HG02623 (cell line): ENCODE measurements at regions not wholly inside any gene's neighbourhood (a gene's known extent, or its start where the extent isn't known, plus 50 kb on each side); places are given as distances from the start of the nearest gene placed in this dataset.
A peak's percentile ranks its signal among the peaks of the same experiment; 100 is the strongest.
"Not testable (repeated sequence)": the region's sequence is repeated elsewhere in the genome, so short reads cannot be mapped to it uniquely, and the experiment has no call there.

Experiments used
- ATAC-seq: cut with Tn5 transposase; IDR thresholded peaks from one replicate; pipeline ENCODE4 v1.9.1; 2021; ENCODE audit warnings: moderate library complexity; ENCODE audit not compliant: unreplicated experiment

DNA sequence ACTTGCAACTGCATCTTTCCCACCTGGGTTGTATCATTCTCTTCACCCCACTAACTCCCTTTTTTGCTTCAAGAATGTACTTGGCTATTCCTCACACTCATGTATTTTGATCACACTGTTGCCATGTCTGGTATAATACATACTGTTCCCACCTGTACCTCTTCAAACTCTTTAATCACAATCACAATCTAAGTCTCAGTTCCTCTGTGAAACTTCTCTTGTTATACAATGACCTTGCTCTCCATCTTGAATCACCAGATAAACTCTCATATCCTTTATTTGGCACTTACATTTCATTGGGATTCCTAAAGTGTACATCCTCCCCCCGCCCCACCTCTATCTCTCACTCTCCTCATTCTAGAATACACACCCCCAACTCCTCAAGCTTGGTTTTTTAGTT is 516.0 kb upstream of the CHORDC1 start:
- no peak for ATAC-seq

DNA sequence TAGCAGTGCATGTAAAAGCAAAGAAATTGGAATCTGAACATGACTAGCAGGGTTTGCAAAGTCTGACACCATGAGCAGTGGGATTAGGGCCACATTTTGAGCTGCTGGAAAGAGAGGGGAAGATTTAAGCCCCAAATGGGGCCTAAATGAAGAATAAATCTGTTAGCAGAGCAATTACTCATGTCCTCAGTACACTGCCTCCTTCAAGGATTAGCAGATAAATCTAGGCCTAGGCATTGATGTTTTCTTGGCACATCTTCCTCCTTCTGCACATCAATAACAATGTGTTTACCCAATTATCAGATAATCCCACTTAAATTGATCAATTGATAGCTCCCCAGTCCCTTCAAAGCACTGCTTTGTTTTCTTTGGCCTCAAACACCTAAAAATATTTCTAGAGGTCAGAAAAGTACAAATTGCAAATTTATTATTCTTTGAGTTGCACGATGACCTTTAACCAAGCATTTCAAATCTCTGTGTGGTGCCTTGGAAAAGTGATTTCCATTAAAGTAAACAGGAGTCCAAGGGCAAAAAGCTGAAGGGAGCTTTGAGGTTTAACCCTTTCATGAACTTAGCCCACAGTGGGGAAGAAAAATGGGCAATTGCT is 514.7 kb upstream of the CHORDC1 start:
- ATAC-seq = no peak

DNA sequence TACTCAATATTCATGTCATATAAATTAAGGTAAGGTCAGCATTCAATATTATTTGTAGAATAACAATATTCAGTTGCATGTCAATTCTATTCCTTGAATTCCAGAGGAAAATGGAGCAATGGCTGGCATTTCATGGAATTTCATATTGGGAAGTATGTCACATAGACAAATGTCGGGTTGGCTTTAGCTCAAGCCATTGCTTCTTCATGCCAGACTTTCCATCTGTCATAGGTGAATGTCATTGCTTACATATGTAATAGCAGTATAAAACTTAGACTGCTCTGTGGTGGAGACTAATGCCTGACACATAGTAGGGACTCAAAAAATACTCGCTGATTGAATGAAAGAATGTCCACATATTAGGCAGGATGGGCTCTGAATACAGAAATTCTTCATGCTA is 509.6 kb upstream of the CHORDC1 start:
- no peak for ATAC-seq

DNA sequence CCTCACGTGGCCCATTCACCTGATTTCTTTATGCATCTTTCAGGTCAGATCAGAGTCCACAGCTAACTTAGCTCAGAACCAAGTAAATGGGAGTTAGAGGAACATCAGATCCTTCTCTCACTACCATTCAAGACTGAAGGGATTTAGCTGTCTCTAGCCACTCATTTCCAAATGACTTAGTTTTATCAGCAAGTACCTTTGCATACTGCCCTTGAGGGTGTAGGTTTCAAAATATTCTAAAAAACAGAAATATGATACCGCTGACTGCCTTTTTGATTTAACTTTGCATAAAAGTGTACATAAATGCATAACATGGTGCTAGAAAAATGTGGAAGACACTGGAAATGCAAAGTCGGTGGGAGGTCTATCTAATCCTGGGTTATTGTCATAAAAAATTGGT is 500.6 kb upstream of the CHORDC1 start:
- ATAC-seq = no peak

GRCh38 chr11:90722552-90723190 is 499.8 kb upstream of the CHORDC1 start:
- ATAC-seq = no peak

DNA sequence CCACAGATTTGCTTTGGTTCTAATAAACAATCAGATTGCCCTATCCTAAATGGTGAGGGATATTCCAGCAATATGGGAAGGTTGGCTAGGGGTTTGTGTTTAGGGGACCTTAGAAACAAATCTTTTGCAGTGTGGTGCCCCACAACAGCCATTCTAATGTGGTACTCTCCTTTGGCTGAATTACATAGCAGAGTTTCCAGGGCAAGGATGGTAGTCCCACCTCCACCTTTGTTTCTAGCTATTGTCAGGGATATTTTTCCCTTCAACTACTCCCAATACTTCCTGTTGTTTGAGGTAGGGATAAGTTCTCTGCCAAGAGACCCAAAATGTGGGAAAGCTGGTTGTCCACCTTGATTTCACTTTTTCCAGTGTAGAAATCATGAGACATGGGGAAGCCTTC is 494.7 kb upstream of the CHORDC1 start:
- no peak for ATAC-seq

- no peak for ATAC-seq
Measured at GRCh38 chr11:90705661-90706060, 482.8 kb upstream of the CHORDC1 start.

DNA sequence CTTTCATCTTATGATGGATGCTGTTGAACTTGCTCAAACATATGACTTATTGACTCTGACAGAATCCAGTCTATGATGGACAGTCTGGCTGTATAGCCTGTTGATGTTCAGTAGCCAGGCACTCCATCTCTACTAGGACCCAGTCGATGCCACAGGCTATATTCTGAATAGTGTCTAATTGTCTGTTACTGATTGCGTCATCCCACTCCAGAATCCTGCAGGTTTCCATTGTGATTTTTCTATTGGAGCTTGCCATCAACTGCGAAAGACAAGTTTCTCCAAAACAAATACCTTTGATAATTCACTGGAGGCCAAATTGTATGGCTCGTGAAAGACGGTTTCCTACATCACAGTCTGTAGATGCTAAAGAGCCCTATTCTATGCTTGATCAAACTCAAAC is 481.7 kb upstream of the CHORDC1 start:
- ATAC-seq = no peak

DNA sequence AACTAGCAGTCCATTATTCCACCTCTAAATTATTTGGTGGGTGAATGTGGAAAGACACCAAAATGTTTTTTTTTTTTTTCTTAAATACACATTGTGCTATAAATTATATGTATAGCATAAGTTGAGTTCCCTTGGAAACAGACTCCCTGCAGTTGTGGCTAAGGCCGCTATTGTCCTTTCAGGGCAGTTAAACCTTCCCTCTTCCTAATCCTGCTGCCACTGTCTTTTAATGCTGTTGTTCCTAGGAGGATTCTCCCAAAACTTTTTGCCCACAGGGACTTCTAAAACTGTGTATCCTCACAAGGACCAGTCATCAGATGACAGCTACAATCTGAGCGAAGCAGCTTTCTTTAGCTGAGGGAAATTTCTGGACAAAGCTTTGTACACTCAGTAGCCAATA is 478.9 kb upstream of the CHORDC1 start:
- ATAC-seq = no peak

- ATAC-seq = peak; percentile 77
Measured at GRCh38 chr11:90700789-90701439, 478.1 kb upstream of the CHORDC1 start.

- ATAC-seq = no peak
Measured at GRCh38 chr11:90699791-90700400, 477.0 kb upstream of the CHORDC1 start.

GRCh38 chr11:90698238-90698637 is 475.4 kb upstream of the CHORDC1 start:
- ATAC-seq = no peak

DNA sequence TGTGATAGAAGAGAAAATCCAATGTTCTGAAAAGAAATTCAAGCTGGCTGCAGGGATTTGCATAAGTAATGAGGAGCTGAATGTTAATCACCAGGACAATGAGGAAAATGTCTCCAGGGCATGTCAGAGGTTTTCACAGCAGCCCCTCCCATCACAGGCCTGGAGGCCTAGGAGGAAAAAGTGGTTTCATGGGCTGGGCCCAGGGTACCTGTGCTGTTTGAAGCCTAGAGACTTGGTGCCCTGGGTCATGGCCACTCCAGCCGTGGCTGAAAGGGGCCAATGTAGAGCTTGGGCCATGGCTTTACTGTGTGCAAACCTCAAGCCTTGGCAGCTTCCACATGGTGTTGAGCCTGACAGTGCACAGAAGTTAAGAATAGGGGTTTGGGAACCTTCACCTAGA is 452.6 kb upstream of the CHORDC1 start:
- not testable (repeated sequence) for ATAC-seq

- ATAC-seq = no peak
Measured at GRCh38 chr11:90669094-90669493, 446.2 kb upstream of the CHORDC1 start.

DNA sequence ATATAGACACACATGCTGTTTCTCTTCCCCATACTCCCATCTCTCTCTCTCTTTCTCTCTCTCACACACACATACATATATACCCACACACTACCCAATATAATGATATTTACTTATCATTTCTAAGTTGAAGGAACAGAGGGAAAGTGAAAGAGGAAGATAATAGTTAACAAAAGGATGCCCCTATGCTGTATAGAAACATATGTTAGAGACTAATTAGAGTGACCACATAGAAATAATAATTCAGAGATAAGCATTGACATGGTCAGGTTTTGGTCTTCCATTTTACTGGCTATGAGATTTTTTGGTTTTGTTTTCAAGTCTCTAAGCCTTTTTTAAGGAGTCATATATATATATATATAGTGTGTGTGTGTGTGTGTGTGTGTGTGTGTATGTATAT is 445.7 kb upstream of the CHORDC1 start:
- ATAC-seq = no peak

DNA sequence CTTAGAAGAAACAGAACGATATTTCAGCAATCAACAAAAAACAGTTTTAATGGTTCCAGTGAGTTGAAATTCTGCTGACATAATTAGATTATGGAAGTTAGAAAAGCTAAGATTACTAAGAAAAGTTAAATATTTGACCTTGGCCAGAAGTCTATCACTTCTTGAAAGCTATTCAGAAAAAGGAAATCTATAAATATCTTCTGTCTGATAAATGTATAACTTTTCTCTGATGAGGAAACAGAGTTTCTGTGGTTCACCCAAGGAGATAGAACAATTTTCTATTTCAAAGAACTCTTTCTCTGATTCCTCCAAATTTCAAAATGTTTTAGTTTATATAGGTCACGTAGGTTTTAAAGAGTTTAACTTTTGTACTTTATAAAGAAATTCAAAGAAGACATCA is 438.4 kb upstream of the CHORDC1 start:
- no peak for ATAC-seq

DNA sequence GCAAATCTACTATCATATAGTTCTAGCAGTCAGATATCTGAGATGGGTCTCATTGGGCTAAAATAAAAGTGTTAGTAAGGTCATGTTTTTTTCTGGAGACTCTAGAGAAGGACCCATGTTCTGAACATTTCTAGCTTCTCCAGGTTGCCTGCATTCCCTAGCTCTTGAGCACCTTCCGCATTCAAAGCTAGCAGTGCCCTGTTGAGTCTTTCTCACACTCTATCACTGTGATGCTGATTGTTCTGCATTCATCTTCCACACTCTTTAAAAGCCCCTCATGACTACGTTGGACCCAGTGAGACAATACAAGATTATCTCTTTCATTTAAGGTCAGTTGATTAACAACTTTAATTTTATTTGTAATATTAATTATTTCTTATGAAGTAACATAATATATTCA is 433.3 kb upstream of the CHORDC1 start:
- ATAC-seq = no peak

GRCh38 chr11:90650153-90650552 is 427.3 kb upstream of the CHORDC1 start:
- no peak for ATAC-seq

- no peak for ATAC-seq
Measured at GRCh38 chr11:90646706-90647105, 423.9 kb upstream of the CHORDC1 start.

- no peak for ATAC-seq
Measured at GRCh38 chr11:90646266-90646665, 423.4 kb upstream of the CHORDC1 start.

GRCh38 chr11:90639461-90639993 is 416.7 kb upstream of the CHORDC1 start:
- no peak for ATAC-seq

GRCh38 chr11:90635886-90636285 is 413.0 kb upstream of the CHORDC1 start:
- ATAC-seq = no peak
